Smooth muscle cell (in vitro differentiated cells): ENCODE measurements at regions not wholly inside any gene's neighbourhood (a gene's known extent, or its start where the extent isn't known, plus 50 kb on each side); places are given as distances from the start of the nearest gene placed in this dataset.

ENCODE experiments used
- DNase-seq: peaks from one replicate; lab custom pipeline; 2025; ENCODE audit not compliant: unreplicated experiment; lab: John Stamatoyannopoulos, UW
- H2AFZ ChIP-seq: fragments of 200-600 bp; sonication (generic); 2 replicates; pipeline ENCODE4 v1.6.0; 2016; ENCODE audit warnings: antibody characterized with exemption, low read depth, mild to moderate bottlenecking
- H3F3A ChIP-seq: fragments of 200-600 bp; sonication (generic); 2 replicates; pipeline ENCODE4 v1.6.0; 2017; ENCODE audit warnings: antibody characterized with exemption, low read depth
- H3K27ac ChIP-seq: fragments of 200-600 bp; sonication (generic); 2 replicates; pipeline ENCODE4 v1.5.1; 2016; ENCODE audit warnings: low read depth, mild to moderate bottlenecking
- H3K27me3 ChIP-seq: fragments of 200-600 bp; sonication (generic); 2 replicates; pipeline ENCODE4 v1.6.1; 2016; ENCODE audit warnings: low read depth, mild to moderate bottlenecking
- H3K36me3 ChIP-seq: fragments of 200-600 bp; sonication (generic); 2 replicates; pipeline ENCODE4 v1.5.1; 2016; ENCODE audit warnings: low read depth
- H3K4me1 ChIP-seq: fragments of 200-600 bp; sonication (generic); 2 replicates; pipeline ENCODE4 v1.5.1; 2016; ENCODE audit warnings: low read depth
- H3K4me2 ChIP-seq: fragments of 200-600 bp; sonication (generic); 2 replicates; pipeline ENCODE4 v1.6.0; 2016; ENCODE audit warnings: mild to moderate bottlenecking
- H3K4me3 ChIP-seq: fragments of 200-600 bp; sonication (generic); 2 replicates; pipeline ENCODE4 v1.5.1; 2016; ENCODE audit warnings: mild to moderate bottlenecking
- H3K79me2 ChIP-seq: fragments of 200-600 bp; sonication (generic); 2 replicates; pipeline ENCODE4 v1.6.0; 2016; ENCODE audit warnings: low read depth, mild to moderate bottlenecking
- H3K9ac ChIP-seq: fragments of 200-600 bp; sonication (generic); 2 replicates; pipeline ENCODE4 v1.6.0; 2016; ENCODE audit warnings: low read depth
- H3K9me3 ChIP-seq: fragments of 200-600 bp; sonication (generic); replicated peaks from 2 replicates; pipeline ENCODE4 v1.5.1; 2016; ENCODE audit warnings: low read depth
- H4K20me1 ChIP-seq: fragments of 200-600 bp; sonication (generic); 2 replicates; pipeline ENCODE4 v1.6.0; 2016; ENCODE audit warnings: low read depth
- WGBS: methylation state at CpG from one replicate; pipeline ENCODE4 v1.1.7; 2016; ENCODE audit warnings: low lambda C conversion rate; 5-methylcytosine and 5-hydroxymethylcytosine counted together
- TF ChIP-seq, protein P1 (sequence below): fragments of 200-600 bp; sonication (generic); IDR thresholded peaks from 2 replicates; pipeline ENCODE4 v1.5.1; 2017; ENCODE audit warnings: borderline replicate concordance, mild to moderate bottlenecking, antibody characterized with exemption; ENCODE audit not compliant: insufficient read depth, poor library complexity, severe bottlenecking

DNA sequence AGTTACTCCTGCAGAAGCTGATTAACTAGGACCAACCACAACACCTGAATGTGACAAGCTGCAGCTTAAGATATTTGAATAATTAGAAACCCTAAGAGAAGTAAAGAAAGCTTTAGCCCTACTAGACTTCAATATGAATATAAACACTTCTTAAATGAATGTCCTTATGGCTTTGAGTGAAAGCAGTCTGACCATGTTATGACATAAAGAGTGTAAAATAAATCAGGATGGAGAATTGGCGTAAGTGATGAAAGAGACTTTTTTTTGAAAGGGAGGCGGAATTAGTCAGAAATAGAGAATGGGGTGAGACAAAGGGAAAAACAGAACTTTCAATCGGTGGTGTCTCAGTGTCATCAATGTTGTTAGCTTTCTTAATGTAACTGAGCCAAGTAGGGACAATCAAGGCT is 117.2 kb upstream of the MAGEB16 start:
- Histone ChIP-seq H4K20me1 (no peaks in the 10 kb centered on the region), H3K36me3 (no peaks in the 10 kb centered on the region), H3K4me3 (no peak overlapping the region), H3K9me3 (no peaks in the 10 kb centered on the region), H2AFZ (no peak overlapping the region), H3K79me2 (no peaks in the 10 kb centered on the region), H3K4me2 (no peak overlapping the region), H3K9ac (no peak overlapping the region), H3K27me3 (no peaks in the 10 kb centered on the region), H3F3A (no peaks in the 10 kb centered on the region), H3K4me1 (no peaks in the 10 kb centered on the region), H3K27ac (no peak overlapping the region)
- TF ChIP-seq, protein P1, sequence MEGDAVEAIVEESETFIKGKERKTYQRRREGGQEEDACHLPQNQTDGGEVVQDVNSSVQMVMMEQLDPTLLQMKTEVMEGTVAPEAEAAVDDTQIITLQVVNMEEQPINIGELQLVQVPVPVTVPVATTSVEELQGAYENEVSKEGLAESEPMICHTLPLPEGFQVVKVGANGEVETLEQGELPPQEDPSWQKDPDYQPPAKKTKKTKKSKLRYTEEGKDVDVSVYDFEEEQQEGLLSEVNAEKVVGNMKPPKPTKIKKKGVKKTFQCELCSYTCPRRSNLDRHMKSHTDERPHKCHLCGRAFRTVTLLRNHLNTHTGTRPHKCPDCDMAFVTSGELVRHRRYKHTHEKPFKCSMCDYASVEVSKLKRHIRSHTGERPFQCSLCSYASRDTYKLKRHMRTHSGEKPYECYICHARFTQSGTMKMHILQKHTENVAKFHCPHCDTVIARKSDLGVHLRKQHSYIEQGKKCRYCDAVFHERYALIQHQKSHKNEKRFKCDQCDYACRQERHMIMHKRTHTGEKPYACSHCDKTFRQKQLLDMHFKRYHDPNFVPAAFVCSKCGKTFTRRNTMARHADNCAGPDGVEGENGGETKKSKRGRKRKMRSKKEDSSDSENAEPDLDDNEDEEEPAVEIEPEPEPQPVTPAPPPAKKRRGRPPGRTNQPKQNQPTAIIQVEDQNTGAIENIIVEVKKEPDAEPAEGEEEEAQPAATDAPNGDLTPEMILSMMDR = no peak
- no peak for DNase-seq
- 87% methylated on average over 3 of the region's 3 CpGs for WGBS

DNA sequence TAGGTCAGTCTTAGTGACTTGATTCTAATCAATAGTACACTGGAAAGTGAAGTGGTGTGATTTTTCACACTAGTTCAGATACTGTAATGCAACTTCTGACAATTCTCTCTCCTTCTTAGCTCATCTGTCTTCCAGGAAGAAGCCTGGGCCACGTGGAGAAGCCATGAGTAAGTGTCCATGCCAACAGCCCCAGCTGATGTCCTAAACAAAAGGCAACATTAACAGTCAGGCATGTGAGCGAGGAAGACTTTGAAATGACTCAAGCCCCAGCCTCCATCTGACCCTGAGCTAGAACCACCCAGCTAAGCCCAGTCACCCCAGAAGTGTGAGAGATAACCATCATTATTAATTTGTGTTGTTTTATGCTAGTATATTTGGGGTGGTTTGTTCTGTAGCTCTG is 115.7 kb upstream of the MAGEB16 start:
- Histone ChIP-seq H3K4me1 (no peaks in the 10 kb centered on the region), H4K20me1 (no peaks in the 10 kb centered on the region), H3K9ac (no peak overlapping the region), H2AFZ (no peak overlapping the region), H3K27me3 (no peaks in the 10 kb centered on the region), H3F3A (no peaks in the 10 kb centered on the region), H3K27ac (no peak overlapping the region), H3K4me2 (no peak overlapping the region), H3K36me3 (no peaks in the 10 kb centered on the region), H3K79me2 (no peaks in the 10 kb centered on the region), H3K4me3 (no peak overlapping the region), H3K9me3 (no peaks in the 10 kb centered on the region)
- DNase-seq = no peak
- 52% methylated on average over 2 of the region's 2 CpGs for WGBS
- TF ChIP-seq, protein P1 = no peak

DNA sequence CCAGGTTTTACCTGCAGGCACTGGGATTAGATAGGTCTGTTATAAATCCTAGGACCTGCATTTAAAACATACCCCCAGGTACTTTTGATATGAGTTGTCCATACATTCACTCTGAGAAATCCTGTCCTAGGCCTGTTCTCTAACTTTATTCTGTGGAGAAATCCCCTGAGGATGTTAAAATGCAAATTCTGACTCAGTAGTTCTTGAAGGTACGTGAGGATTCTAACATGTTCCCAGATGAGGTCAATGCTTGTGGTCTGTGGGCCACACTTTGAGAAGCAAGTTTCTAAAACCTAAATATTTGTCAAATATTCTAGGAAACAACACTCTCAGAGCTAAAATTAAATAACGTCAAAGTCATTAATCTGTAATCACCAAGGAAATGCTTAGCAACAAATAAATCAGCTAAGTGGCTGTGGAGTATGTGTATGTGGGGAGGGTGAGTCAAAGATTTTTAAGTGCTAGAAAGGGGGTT is 101.3 kb upstream of the MAGEB16 start:
- Histone ChIP-seq H3F3A (no peaks in the 10 kb centered on the region), H3K4me1 (no peaks in the 10 kb centered on the region), H3K9me3 (no peaks in the 10 kb centered on the region), H3K79me2 (no peaks in the 10 kb centered on the region), H4K20me1 (no peaks in the 10 kb centered on the region), H3K9ac (no peak overlapping the region), H3K27ac (no peak overlapping the region), H2AFZ (no peak overlapping the region), H3K36me3 (no peaks in the 10 kb centered on the region), H3K4me3 (no peak overlapping the region), H3K4me2 (no peak overlapping the region), H3K27me3 (no peaks in the 10 kb centered on the region)
- WGBS = 62% methylated on average over 2 of the region's 2 CpGs
- TF ChIP-seq, protein P1 = no peak
- no peak for DNase-seq

DNA sequence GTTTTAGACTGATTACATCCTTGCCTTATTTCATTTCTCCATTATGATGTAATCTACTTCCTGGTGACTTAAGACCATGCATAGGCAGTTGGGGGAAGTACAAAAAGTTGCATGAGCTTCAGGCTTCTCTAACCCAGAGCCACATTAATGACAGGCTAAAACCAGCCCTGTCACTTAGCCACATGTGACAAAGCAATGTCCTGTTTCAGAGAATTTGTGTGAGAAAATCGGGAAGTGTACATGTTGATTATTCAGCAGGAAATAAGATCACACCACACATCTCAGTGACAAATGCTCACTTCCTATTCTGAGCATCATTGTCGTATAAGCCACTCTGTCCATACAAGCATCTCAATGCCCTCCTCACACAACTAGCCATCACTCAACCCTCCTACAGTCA is 98.5 kb upstream of the MAGEB16 start:
- Histone ChIP-seq H3K27me3 (no peaks in the 10 kb centered on the region), H3F3A (no peaks in the 10 kb centered on the region), H4K20me1 (no peaks in the 10 kb centered on the region), H3K4me2 (no peak overlapping the region), H2AFZ (no peak overlapping the region), H3K9me3 (no peaks in the 10 kb centered on the region), H3K4me3 (no peak overlapping the region), H3K27ac (no peak overlapping the region), H3K9ac (no peak overlapping the region), H3K4me1 (no peaks in the 10 kb centered on the region), H3K79me2 (no peaks in the 10 kb centered on the region), H3K36me3 (no peaks in the 10 kb centered on the region)
- TF ChIP-seq, protein P1 = no peak
- no peak for DNase-seq
- 86% methylated on average over 2 of the region's 2 CpGs for WGBS
